IMR-90 (cell line): ENCODE measurements at regions not wholly inside any gene's neighbourhood (a gene's known extent, or its start where the extent isn't known, plus 50 kb on each side); places are given as distances from the start of the nearest gene placed in this dataset.

Experiments used
- CTCF ChIP-seq: conservative IDR thresholded peaks from 2 replicates; pipeline ENCODE4 v1.5.1; 2012; ENCODE audit warnings: mild to moderate bottlenecking, low read depth, low read length, improper control_type of control experiment
- MAFK ChIP-seq: IDR thresholded peaks from 2 replicates; pipeline ENCODE4 v1.6.1; 2012; ENCODE audit warnings: low read depth, low read length, improper control_type of control experiment
- POLR2A ChIP-seq: IDR thresholded peaks from 2 replicates; pipeline ENCODE4 v1.6.1; 2012; ENCODE audit warnings: mild to moderate bottlenecking, low read depth, low read length
- RAD21 ChIP-seq: IDR thresholded peaks from 2 replicates; pipeline ENCODE4 v1.6.1; 2012; ENCODE audit warnings: low read length, improper control_type of control experiment
- RCOR1 ChIP-seq: IDR thresholded peaks from 2 replicates; pipeline ENCODE4 v1.6.1; 2012; ENCODE audit warnings: mild to moderate bottlenecking, low read length, improper control_type of control experiment; ENCODE audit not compliant: insufficient replicate concordance
- RFX5 ChIP-seq: IDR thresholded peaks from 2 replicates; pipeline ENCODE4 v1.8.0; 2012; ENCODE audit warnings: low read depth, mild to moderate bottlenecking, low read length, moderate library complexity
- TF ChIP-seq, protein P1 (sequence below): fragments of 150-350 bp; IDR thresholded peaks from 2 replicates; pipeline ENCODE4 v1.6.1; 2017; ENCODE audit warnings: mild to moderate bottlenecking, antibody characterized with exemption, low read length, low read depth

GRCh38 chr2:145710303-145710702, 1190.4 kb upstream of the ZEB2 start:
- TF ChIP-seq CTCF: no peak
- no peak for TF ChIP-seq RAD21
- no peak for TF ChIP-seq POLR2A
- no peak for TF ChIP-seq RCOR1
- no peak for TF ChIP-seq MAFK
- TF ChIP-seq, protein P1, sequence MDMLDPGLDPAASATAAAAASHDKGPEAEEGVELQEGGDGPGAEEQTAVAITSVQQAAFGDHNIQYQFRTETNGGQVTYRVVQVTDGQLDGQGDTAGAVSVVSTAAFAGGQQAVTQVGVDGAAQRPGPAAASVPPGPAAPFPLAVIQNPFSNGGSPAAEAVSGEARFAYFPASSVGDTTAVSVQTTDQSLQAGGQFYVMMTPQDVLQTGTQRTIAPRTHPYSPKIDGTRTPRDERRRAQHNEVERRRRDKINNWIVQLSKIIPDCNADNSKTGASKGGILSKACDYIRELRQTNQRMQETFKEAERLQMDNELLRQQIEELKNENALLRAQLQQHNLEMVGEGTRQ: no peak
- TF ChIP-seq RFX5: no peak
